Activated gamma-delta T cell (primary cell): ENCODE measurements at regions not wholly inside any gene's neighbourhood (a gene's known extent, or its start where the extent isn't known, plus 50 kb on each side); places are given as distances from the start of the nearest gene placed in this dataset.
"Not testable (repeated sequence)": the region's sequence is repeated elsewhere in the genome, so short reads cannot be mapped to it uniquely, and the experiment has no call there.

Source experiments
- DNase-seq: peaks from one replicate; lab custom pipeline; 2025; lab: John Stamatoyannopoulos, UW

- DNase-seq: no peak
Observed at GRCh38 chr4:63302078-63302477, 1107.2 kb downstream of the TECRL start.

DNA sequence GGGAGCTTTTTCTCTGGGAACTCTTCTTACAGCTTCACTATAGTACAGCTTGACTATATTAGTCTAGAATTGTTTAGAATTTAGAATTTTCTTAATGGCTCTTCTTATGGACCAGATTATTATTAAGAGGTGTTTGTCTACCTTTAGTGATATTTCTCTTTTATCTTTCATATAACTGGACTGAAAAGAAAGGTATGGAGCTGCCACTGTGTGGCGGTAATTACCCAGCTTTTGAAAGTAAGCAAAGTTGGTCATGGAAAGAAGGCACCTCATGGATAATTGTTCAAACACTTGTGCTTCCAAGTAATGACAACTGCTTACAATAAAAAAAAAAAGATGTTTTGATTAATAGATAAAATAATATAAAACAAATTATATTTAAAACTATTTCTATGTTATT is 1112.5 kb downstream of the TECRL start:
- DNase-seq: no peak

DNA sequence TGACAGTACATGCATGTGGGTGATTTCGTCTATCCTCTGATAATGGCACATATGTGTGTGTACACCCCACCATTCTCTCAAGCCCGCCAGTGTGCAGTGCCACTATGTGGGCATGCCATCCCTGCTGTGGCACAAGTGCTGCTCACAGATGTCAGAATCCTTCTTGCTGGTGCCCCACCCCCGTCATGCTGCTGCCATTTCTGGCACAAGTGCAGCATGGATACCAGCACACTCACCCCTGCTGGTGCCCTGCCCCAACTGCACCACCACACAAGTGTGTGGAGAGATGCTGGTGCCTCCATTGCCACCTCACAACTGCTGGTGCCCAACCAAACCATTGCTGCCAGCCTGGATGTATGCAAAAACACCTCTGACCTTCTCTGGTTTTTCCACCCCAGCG is 1133.8 kb downstream of the TECRL start:
- DNase-seq: no peak

DNA sequence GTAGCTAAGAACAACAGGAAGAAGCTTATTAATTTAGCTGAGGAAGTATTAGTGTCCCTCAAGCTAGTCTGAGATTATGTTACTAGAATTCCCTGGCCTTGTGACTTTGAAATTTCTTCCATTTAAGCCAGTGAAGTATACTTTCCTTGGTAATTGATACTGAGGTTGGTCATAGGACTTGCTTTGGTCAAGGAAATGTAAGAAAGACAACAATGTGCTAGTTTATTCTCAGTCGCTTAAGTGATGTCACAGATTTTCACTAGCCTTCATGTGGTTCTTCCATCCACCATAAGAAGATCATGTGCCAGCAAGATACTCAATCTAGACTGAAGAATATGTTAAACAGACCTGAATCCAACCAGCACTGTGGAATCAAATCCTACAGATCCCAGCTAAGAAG is 1140.1 kb downstream of the TECRL start:
- no peak for DNase-seq

DNA sequence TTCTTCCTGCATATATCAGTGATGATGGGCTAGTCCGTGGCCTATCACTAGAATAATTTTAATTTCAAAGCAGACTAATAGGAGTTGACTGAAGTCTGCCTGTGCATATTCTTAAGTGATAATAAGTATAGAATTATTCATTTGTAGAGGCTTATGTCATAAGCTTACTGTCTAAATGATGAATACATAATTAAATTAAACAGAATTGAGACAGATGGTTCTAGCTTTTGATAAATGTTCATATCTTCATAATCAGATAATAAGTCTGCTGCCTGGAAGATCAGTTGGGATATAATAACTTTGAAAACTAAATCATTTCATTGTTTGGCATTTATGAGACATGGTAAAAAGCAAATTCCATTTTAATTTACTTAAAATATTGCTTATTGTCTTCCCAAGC is 1175.6 kb downstream of the TECRL start:
- DNase-seq: no peak

- DNase-seq: no peak
Observed at GRCh38 chr4:63232058-63232457, 1177.2 kb downstream of the TECRL start.

DNA sequence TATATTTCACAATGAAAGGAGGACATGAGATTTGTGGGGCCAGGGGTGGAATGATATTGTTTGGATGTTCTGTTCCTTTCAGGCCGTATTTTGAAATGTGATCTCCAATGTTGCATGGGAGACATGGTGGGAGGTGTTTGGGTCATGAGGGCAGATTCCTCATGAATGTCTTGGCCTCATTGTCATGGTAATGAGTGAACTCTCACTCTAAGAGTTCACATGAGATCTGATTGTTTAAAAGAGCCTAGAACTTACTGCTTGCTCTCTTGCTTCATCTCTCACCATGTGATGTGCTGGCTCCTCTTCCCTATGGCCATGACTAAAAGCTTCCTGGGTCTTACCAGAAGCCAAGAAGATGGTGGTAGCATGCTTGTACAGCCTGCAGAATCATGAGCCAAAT is 1183.0 kb downstream of the TECRL start:
- DNase-seq: no peak

DNA sequence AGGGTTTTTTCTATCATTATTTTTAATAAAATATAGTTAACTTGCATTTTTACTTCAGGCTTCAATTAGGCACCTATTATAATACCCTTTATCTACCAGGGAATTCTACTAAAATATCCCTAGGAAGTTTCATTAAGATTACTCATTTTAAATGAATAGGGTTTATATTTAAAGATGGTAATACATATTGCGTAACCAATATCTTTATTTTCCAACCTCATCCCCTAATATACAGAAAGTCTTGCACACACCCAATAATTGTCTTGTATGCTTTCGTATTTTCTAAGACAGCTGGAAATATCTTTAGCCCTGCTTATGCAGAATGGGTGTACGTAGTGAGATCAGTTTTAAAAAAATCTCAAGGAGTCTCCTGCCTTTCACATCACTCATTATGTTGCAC is 1186.8 kb downstream of the TECRL start:
- DNase-seq: no peak

GRCh38 chr4:63221477-63221876 is 1187.8 kb downstream of the TECRL start:
- DNase-seq: no peak

- no peak for DNase-seq
Observed at GRCh38 chr4:63218856-63219255, 1190.4 kb downstream of the TECRL start.

DNA sequence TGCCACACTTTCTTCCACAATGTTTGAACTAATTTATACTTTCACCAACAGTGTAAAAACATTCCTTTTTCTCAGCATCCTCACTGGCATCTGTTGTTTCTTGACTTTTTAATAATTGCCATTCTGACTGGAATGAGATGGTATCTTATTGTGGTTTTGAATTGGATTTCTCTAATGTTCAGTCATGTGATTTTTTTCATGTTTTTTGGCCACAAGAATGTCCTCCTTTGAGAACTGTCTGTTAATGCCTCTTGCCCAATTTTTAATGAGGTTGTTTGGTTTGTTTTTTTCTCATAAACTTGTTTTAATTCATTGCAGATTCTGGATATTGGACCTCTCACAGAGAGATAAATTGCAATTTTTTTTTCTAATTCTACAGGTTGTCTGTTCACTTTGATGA is 1195.2 kb downstream of the TECRL start:
- DNase-seq: no peak

- DNase-seq: no peak
Observed at GRCh38 chr4:63211776-63212479, 1197.3 kb downstream of the TECRL start.

GRCh38 chr4:63211375-63211774 is 1197.9 kb downstream of the TECRL start:
- DNase-seq: no peak

- DNase-seq: not testable (repeated sequence)
Observed at GRCh38 chr4:63193029-63193428, 1216.2 kb downstream of the TECRL start.

- DNase-seq: no peak
Observed at GRCh38 chr4:63171341-63171740, 1237.9 kb downstream of the TECRL start.

GRCh38 chr4:63170923-63171322 is 1238.3 kb downstream of the TECRL start:
- no peak for DNase-seq

GRCh38 chr4:63169836-63170235 is 1239.4 kb downstream of the TECRL start:
- no peak for DNase-seq

- DNase-seq: no peak
Observed at GRCh38 chr4:63155561-63155960, 1253.7 kb downstream of the TECRL start.

- no peak for DNase-seq
Observed at GRCh38 chr4:63123441-63123840, 1285.8 kb downstream of the TECRL start.

DNA sequence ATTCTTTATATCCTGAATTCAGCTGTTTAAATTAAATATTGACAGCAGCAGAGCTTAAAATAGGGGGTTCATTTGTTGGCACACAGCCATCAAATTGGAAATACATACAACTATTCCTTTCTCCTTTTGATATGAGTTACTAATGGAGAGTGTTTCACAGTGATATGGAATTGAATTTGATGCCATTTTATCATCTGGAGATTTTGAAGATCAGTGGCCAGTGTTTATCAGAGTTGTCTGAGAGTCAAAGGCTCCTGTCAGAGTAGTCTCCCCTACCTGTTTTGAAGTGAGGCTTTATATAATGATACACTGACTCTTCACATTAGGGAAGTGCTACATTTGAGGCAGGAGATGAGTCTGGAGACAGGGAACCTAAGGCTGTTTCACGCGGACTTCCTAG is 1286.3 kb downstream of the TECRL start:
- no peak for DNase-seq

- DNase-seq: no peak
Observed at GRCh38 chr4:63106600-63106999, 1302.7 kb downstream of the TECRL start.

DNA sequence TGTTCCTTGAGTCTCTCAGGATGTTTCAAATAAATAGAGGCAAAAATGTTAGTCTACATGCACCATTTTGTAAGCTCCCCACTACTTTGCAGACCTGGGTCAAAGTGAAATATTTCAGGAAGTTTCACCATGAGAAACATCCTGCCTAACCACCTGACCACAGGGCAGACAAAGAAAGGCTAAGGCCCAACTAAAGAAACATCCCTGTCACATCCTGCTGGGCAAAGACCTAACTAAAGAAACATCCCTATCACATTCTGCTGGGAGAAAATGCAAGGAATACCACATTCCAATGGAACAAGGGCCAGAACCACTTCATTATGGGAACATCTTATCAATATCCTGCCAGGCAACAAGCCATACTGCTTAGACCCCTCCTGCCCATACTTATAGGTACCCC is 1303.4 kb downstream of the TECRL start:
- no peak for DNase-seq

- no peak for DNase-seq
Observed at GRCh38 chr4:63090641-63091040, 1318.6 kb downstream of the TECRL start.

- no peak for DNase-seq
Observed at GRCh38 chr4:63085091-63085490, 1324.2 kb downstream of the TECRL start.
